ENCODE measurements at regions not wholly inside any gene's neighbourhood (a gene's known extent, or its start where the extent isn't known, plus 50 kb on each side); places are given as distances from the start of the nearest gene placed in this dataset.
"Not testable (repeated sequence)": the region's sequence is repeated elsewhere in the genome, so short reads cannot be mapped to it uniquely, and the experiment has no call there.

- no peak overlapping the region for H3K27ac ChIP-seq
- no peaks in the 10 kb centered on the region for H3K36me3 ChIP-seq
- H3K4me1 ChIP-seq (ENCODE audit: control insufficient read depth in 1 of 2, insufficient read depth in 1 of 2, low read depth in 1 of 2, low read length in 1 of 2): no peaks in the 10 kb centered on the region
- no peaks in the 10 kb centered on the region for H3K9me3 ChIP-seq
- no peak overlapping the region for H3K4me3 ChIP-seq (ENCODE audit: low read depth in 1 of 2, low read length in 1 of 2)
- no peaks in the 10 kb centered on the region for H3K27me3 ChIP-seq
- TF ChIP-seq CTCF (IDR thresholded peaks at IDR 0.05): no peak
Observed at GRCh38 chr1:60841116-60842046, 241.0 kb upstream of the NFIA start.

GRCh38 chr1:60840476-60840875, 241.9 kb upstream of the NFIA start:
- H3K4me1 ChIP-seq (ENCODE audit: control insufficient read depth in 1 of 2, insufficient read depth in 1 of 2, low read depth in 1 of 2, low read length in 1 of 2); H3K36me3 ChIP-seq; H3K4me3 ChIP-seq (ENCODE audit: low read depth in 1 of 2, low read length in 1 of 2); H3K27me3 ChIP-seq; H3K9me3 ChIP-seq; H3K27ac ChIP-seq: not testable (repeated sequence)

GRCh38 chr1:60835649-60836048, 246.7 kb upstream of the NFIA start:
- H3K4me3 ChIP-seq (ENCODE audit: low read depth in 1 of 2, low read length in 1 of 2): no peak overlapping the region
- no peaks in the 10 kb centered on the region for H3K4me1 ChIP-seq (ENCODE audit: control insufficient read depth in 1 of 2, insufficient read depth in 1 of 2, low read depth in 1 of 2, low read length in 1 of 2)
- no peaks in the 10 kb centered on the region for H3K36me3 ChIP-seq
- no peak overlapping the region for H3K27ac ChIP-seq
- no peaks in the 10 kb centered on the region for H3K9me3 ChIP-seq
- no peak for TF ChIP-seq CTCF (IDR thresholded peaks at IDR 0.05)
- H3K27me3 ChIP-seq: peaks cover 21% of the 10 kb centered on the region

- Histone ChIP-seq H3K27me3 (peaks cover 21% of the 10 kb centered on the region), H3K9me3 (no peaks in the 10 kb centered on the region), H3K4me3 (ENCODE audit: low read depth in 1 of 2, low read length in 1 of 2) (no peak overlapping the region), H3K36me3 (no peaks in the 10 kb centered on the region), H3K27ac (no peak overlapping the region), H3K4me1 (ENCODE audit: control insufficient read depth in 1 of 2, insufficient read depth in 1 of 2, low read depth in 1 of 2, low read length in 1 of 2) (no peaks in the 10 kb centered on the region)
- TF ChIP-seq CTCF (IDR thresholded peaks at IDR 0.05): no peak
Observed at GRCh38 chr1:60833173-60833572, 249.2 kb upstream of the NFIA start.

GRCh38 chr1:60832367-60832766, 250.0 kb upstream of the NFIA start:
- H3K27me3 ChIP-seq: peaks cover 21% of the 10 kb centered on the region
- no peaks in the 10 kb centered on the region for H3K9me3 ChIP-seq
- TF ChIP-seq CTCF (IDR thresholded peaks at IDR 0.05): no peak
- H3K4me3 ChIP-seq (ENCODE audit: low read depth in 1 of 2, low read length in 1 of 2): no peak overlapping the region
- H3K36me3 ChIP-seq: no peaks in the 10 kb centered on the region
- no peak overlapping the region for H3K27ac ChIP-seq
- H3K4me1 ChIP-seq (ENCODE audit: control insufficient read depth in 1 of 2, insufficient read depth in 1 of 2, low read depth in 1 of 2, low read length in 1 of 2): no peaks in the 10 kb centered on the region

GRCh38 chr1:60831780-60832179, 250.6 kb upstream of the NFIA start:
- no peak for TF ChIP-seq CTCF (IDR thresholded peaks at IDR 0.05)
- Histone ChIP-seq H3K4me1 (ENCODE audit: control insufficient read depth in 1 of 2, insufficient read depth in 1 of 2, low read depth in 1 of 2, low read length in 1 of 2) (no peaks in the 10 kb centered on the region), H3K9me3 (no peaks in the 10 kb centered on the region), H3K27me3 (peaks cover 21% of the 10 kb centered on the region), H3K36me3 (no peaks in the 10 kb centered on the region), H3K27ac (no peak overlapping the region), H3K4me3 (ENCODE audit: low read depth in 1 of 2, low read length in 1 of 2) (no peak overlapping the region)
